OCI-LY3 (cell line): ENCODE measurements at regions not wholly inside any gene's neighbourhood (a gene's known extent, or its start where the extent isn't known, plus 50 kb on each side); places are given as distances from the start of the nearest gene placed in this dataset.

Experiments
- CTCF ChIP-seq: fragments of 200-600, 300-600 bp; sonication (generic); IDR thresholded peaks from 2 replicates; pipeline ENCODE4 v1.5.1; 2014; ENCODE audit warnings: antibody characterized with exemption, low read length, low read depth
- EZH2phosphoT487 ChIP-seq: fragments of 200-600 bp; shearing (Covaris generic); IDR thresholded peaks from 2 replicates; pipeline ENCODE4 v1.6.1; 2018; ENCODE audit warnings: antibody characterized with exemption, mixed run types, low read depth

GRCh38 chr7:155995183-155995612, 182.9 kb upstream of the SHH start:
- TF ChIP-seq CTCF (no peak), EZH2phosphoT487 (no peak)
